ENCODE measurements at regions not wholly inside any gene's neighbourhood (a gene's known extent, or its start where the extent isn't known, plus 50 kb on each side); places are given as distances from the start of the nearest gene placed in this dataset.

DNA sequence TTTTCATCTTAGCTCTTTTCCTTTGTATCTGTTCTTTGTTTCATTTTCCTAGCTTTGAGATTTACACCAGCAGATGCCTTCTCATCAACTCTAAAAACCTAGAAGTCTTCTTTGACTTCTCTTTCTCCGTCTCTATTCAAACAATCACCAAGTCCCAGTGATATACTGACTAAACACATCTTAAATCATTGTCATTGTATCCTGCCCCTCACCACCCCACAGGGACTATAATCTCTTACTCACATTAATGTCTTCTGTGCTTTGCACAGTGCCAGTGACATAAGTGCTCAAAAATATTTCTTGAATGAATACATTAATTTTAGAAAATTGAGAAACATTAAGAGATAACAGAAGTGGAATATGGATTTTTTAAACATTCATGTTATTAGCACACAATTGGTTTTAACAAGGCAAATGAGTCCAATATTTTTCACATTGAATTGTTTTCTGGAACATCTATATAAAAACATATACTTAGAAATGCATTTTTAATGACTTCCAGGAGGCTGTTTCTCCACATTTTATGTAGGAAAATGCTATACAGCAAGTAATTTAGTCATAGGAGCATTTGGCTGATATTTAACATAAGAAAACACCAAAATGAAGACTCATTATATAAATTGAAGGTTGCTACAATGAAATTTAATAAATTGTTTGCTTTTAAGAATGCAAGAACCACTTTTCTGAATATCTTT is 472.8 kb upstream of the PRICKLE1 start:
- TF ChIP-seq EZH2phosphoT487 (IDR thresholded peaks at IDR 0.05): no peak
- TF ChIP-seq, protein P1, sequence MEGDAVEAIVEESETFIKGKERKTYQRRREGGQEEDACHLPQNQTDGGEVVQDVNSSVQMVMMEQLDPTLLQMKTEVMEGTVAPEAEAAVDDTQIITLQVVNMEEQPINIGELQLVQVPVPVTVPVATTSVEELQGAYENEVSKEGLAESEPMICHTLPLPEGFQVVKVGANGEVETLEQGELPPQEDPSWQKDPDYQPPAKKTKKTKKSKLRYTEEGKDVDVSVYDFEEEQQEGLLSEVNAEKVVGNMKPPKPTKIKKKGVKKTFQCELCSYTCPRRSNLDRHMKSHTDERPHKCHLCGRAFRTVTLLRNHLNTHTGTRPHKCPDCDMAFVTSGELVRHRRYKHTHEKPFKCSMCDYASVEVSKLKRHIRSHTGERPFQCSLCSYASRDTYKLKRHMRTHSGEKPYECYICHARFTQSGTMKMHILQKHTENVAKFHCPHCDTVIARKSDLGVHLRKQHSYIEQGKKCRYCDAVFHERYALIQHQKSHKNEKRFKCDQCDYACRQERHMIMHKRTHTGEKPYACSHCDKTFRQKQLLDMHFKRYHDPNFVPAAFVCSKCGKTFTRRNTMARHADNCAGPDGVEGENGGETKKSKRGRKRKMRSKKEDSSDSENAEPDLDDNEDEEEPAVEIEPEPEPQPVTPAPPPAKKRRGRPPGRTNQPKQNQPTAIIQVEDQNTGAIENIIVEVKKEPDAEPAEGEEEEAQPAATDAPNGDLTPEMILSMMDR (IDR thresholded peaks at IDR 0.05): no peak
- no peak for TF ChIP-seq EZH2 (IDR thresholded peaks at IDR 0.05)
